ENCODE measurements at regions not wholly inside any gene's neighbourhood (a gene's known extent, or its start where the extent isn't known, plus 50 kb on each side); places are given as distances from the start of the nearest gene placed in this dataset.
A peak's percentile ranks its signal among the peaks of the same experiment; 100 is the strongest.

DNA sequence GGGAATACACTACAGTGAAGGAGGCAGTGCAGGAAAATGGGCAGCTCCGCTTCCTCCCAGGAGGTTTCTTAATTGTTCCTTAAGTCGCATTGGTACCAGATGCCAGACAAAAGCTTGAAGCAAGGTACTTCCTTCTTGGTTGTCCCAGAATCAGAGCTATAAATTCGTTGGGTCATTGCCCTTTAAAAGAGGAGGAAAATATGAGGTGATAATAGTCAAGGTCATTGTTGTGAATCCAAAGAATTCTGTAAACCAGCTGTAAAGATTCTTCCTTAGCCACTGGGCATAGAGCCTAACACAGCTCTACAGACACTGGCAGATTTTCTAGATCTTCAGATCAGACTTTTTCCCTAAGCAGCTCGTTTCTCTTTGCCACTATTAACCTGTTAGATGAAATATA, 444.1 kb upstream of the TLE4 start:
- no peak overlapping the region for H3K27ac ChIP-seq (ENCODE audit: low read length, poor library complexity, severe bottlenecking)
- H3K4me3 ChIP-seq (ENCODE audit: insufficient read depth in 1 of 2, low read depth in 1 of 2, low read length in 2 of 2) = no peak overlapping the region
- H3K4ac ChIP-seq (ENCODE audit: low read depth in 1 of 2, low read length in 2 of 2) = no peak overlapping the region
- H3K14ac ChIP-seq (ENCODE audit: low read length in 2 of 2) = no peak overlapping the region
- H3K27me3 ChIP-seq (ENCODE audit: control insufficient read depth in 1 of 2, insufficient read depth in 1 of 2, low read length in 2 of 2) = peaks cover 3 to 6% of the 10 kb centered on the region in 2 experiments
- H3K9me3 ChIP-seq (ENCODE audit: control insufficient read depth, low read length) = no peaks in the 10 kb centered on the region
- no peak overlapping the region for H2AFZ ChIP-seq (ENCODE audit: low read depth, low read length)
- H3K23ac ChIP-seq (ENCODE audit: low read length in 2 of 2) = no peak overlapping the region
- H2AK5ac ChIP-seq (ENCODE audit: low read length, severe bottlenecking) = no peak overlapping the region
- no peak overlapping the region for H2BK15ac ChIP-seq (ENCODE audit: low read depth, poor library complexity, severe bottlenecking)
- no peaks in the 10 kb centered on the region for H3K36me3 ChIP-seq (ENCODE audit: control insufficient read depth in 1 of 2, insufficient read depth in 2 of 2, low read depth in 1 of 2, low read length in 2 of 2)
- H3K4me1 ChIP-seq (ENCODE audit: control insufficient read depth, insufficient read depth, low read depth, low read length) = no peaks in the 10 kb centered on the region
- H3K79me1 ChIP-seq (replicated peaks; ENCODE audit: low read length, poor library complexity, severe bottlenecking) = no peaks in the 10 kb centered on the region
- no peak overlapping the region for H3K9ac ChIP-seq (ENCODE audit: low read length)
- H2BK120ac ChIP-seq (ENCODE audit: low read depth, low read length) = no peak overlapping the region
- no peak overlapping the region for H3K18ac ChIP-seq (ENCODE audit: low read depth in 1 of 2, low read length in 2 of 2)
- no peak overlapping the region for H4K91ac ChIP-seq (ENCODE audit: low read length)
- H4K8ac ChIP-seq (ENCODE audit: low read length) = no peak overlapping the region
- H2BK5ac ChIP-seq (ENCODE audit: low read depth, low read length, poor library complexity, severe bottlenecking) = no peak overlapping the region
- 77% methylated on average over 3 of the region's 4 CpGs for WGBS
- no peak overlapping the region for H3K4me2 ChIP-seq (ENCODE audit: low read length, poor library complexity, severe bottlenecking)
- no peak for DNase-seq
- no peak overlapping the region for H2BK12ac ChIP-seq (ENCODE audit: low read length in 2 of 2)

- no peaks in the 10 kb centered on the region for H3K4me1 ChIP-seq (ENCODE audit: control insufficient read depth, insufficient read depth, low read depth, low read length)
- H3K4ac ChIP-seq (ENCODE audit: low read depth in 1 of 2, low read length in 2 of 2) = no peak overlapping the region
- H2BK5ac ChIP-seq (ENCODE audit: low read depth, low read length, poor library complexity, severe bottlenecking) = no peak overlapping the region
- 29% methylated on average over 4 of the region's 8 CpGs for WGBS
- no peaks in the 10 kb centered on the region for H3K79me1 ChIP-seq (replicated peaks; ENCODE audit: low read length, poor library complexity, severe bottlenecking)
- no peak overlapping the region for H4K8ac ChIP-seq (ENCODE audit: low read length)
- H3K9me3 ChIP-seq (ENCODE audit: control insufficient read depth, low read length) = no peaks in the 10 kb centered on the region
- peaks cover 3 to 6% of the 10 kb centered on the region in 2 experiments for H3K27me3 ChIP-seq (ENCODE audit: control insufficient read depth in 1 of 2, insufficient read depth in 1 of 2, low read length in 2 of 2)
- H3K4me3 ChIP-seq (ENCODE audit: insufficient read depth in 1 of 2, low read depth in 1 of 2, low read length in 2 of 2) = no peak overlapping the region
- H4K91ac ChIP-seq (ENCODE audit: low read length) = no peak overlapping the region
- H2AFZ ChIP-seq (ENCODE audit: low read depth, low read length) = no peak overlapping the region
- H2AK5ac ChIP-seq (ENCODE audit: low read length, severe bottlenecking) = no peak overlapping the region
- H3K14ac ChIP-seq (ENCODE audit: low read length in 2 of 2) = no peak overlapping the region
- DNase-seq = peak; percentile 53
- no peak overlapping the region for H3K9ac ChIP-seq (ENCODE audit: low read length)
- H2BK15ac ChIP-seq (ENCODE audit: low read depth, poor library complexity, severe bottlenecking) = no peak overlapping the region
- H3K23ac ChIP-seq (ENCODE audit: low read length in 2 of 2) = no peak overlapping the region
- H3K36me3 ChIP-seq (ENCODE audit: control insufficient read depth in 1 of 2, insufficient read depth in 2 of 2, low read depth in 1 of 2, low read length in 2 of 2) = no peaks in the 10 kb centered on the region
- no peak overlapping the region for H2BK120ac ChIP-seq (ENCODE audit: low read depth, low read length)
- no peak overlapping the region for H3K18ac ChIP-seq (ENCODE audit: low read depth in 1 of 2, low read length in 2 of 2)
- no peak overlapping the region for H3K4me2 ChIP-seq (ENCODE audit: low read length, poor library complexity, severe bottlenecking)
- H2BK12ac ChIP-seq (ENCODE audit: low read length in 2 of 2) = no peak overlapping the region
- no peak overlapping the region for H3K27ac ChIP-seq (ENCODE audit: low read length, poor library complexity, severe bottlenecking)
Observed at GRCh38 chr9:79129865-79130480, 441.8 kb upstream of the TLE4 start.

- no peak overlapping the region for H3K23ac ChIP-seq (ENCODE audit: low read length in 2 of 2)
- H2BK15ac ChIP-seq (ENCODE audit: low read depth, poor library complexity, severe bottlenecking) = no peak overlapping the region
- H2BK12ac ChIP-seq (ENCODE audit: low read length in 2 of 2) = no peak overlapping the region
- no peak overlapping the region for H2AFZ ChIP-seq (ENCODE audit: low read depth, low read length)
- H3K27me3 ChIP-seq (ENCODE audit: control insufficient read depth in 1 of 2, insufficient read depth in 1 of 2, low read length in 2 of 2) = peaks cover 3 to 6% of the 10 kb centered on the region in 2 experiments
- H2BK120ac ChIP-seq (ENCODE audit: low read depth, low read length) = no peak overlapping the region
- H3K4me2 ChIP-seq (ENCODE audit: low read length, poor library complexity, severe bottlenecking) = no peak overlapping the region
- DNase-seq = no peak
- H3K27ac ChIP-seq (ENCODE audit: low read length, poor library complexity, severe bottlenecking) = no peak overlapping the region
- H3K9ac ChIP-seq (ENCODE audit: low read length) = no peak overlapping the region
- H3K9me3 ChIP-seq (ENCODE audit: control insufficient read depth, low read length) = no peaks in the 10 kb centered on the region
- no peak overlapping the region for H2BK5ac ChIP-seq (ENCODE audit: low read depth, low read length, poor library complexity, severe bottlenecking)
- no peak overlapping the region for H2AK5ac ChIP-seq (ENCODE audit: low read length, severe bottlenecking)
- no peak overlapping the region for H4K8ac ChIP-seq (ENCODE audit: low read length)
- no peaks in the 10 kb centered on the region for H3K79me1 ChIP-seq (replicated peaks; ENCODE audit: low read length, poor library complexity, severe bottlenecking)
- H3K36me3 ChIP-seq (ENCODE audit: control insufficient read depth in 1 of 2, insufficient read depth in 2 of 2, low read depth in 1 of 2, low read length in 2 of 2) = no peaks in the 10 kb centered on the region
- no peak overlapping the region for H3K4me3 ChIP-seq (ENCODE audit: insufficient read depth in 1 of 2, low read depth in 1 of 2, low read length in 2 of 2)
- H4K91ac ChIP-seq (ENCODE audit: low read length) = no peak overlapping the region
- H3K4ac ChIP-seq (ENCODE audit: low read depth in 1 of 2, low read length in 2 of 2) = no peak overlapping the region
- H3K14ac ChIP-seq (ENCODE audit: low read length in 2 of 2) = no peak overlapping the region
- no peak overlapping the region for H3K18ac ChIP-seq (ENCODE audit: low read depth in 1 of 2, low read length in 2 of 2)
- H3K4me1 ChIP-seq (ENCODE audit: control insufficient read depth, insufficient read depth, low read depth, low read length) = no peaks in the 10 kb centered on the region
- 85% methylated on average over 2 of the region's 2 CpGs for WGBS
Observed at GRCh38 chr9:79131246-79131774, 440.5 kb upstream of the TLE4 start.

DNA sequence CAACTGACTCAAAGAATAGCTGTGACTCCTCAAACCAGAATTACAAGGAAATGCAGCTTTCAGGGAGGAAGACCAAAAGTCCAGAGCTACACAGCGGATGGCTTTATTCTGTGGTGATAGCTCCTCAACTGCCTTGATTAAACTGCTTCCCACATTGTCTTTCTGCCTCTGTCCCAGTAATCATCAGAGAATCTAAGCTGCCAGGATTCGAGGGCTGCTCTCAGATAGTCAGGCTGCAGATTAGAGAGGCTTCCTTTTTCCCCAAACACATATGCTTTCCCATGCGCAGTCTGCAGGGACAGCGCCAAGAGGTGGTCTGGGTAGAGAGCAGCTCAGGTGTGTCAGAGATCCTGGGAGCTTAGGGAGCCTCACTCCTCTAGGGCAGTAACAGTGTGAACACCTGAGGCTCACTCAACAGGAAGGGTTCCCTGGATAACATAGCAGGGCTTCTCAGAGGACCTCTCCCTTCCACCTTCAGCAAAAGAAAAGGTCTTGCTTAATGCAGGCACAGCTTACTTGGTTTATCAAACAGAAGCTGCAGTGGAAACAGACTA, 439.9 kb upstream of the TLE4 start:
- no peak overlapping the region for H3K23ac ChIP-seq (ENCODE audit: low read length in 2 of 2)
- H3K27me3 ChIP-seq (ENCODE audit: control insufficient read depth in 1 of 2, insufficient read depth in 1 of 2, low read length in 2 of 2) = peaks cover 3 to 6% of the 10 kb centered on the region in 2 experiments
- no peak overlapping the region for H2BK15ac ChIP-seq (ENCODE audit: low read depth, poor library complexity, severe bottlenecking)
- H3K79me1 ChIP-seq (replicated peaks; ENCODE audit: low read length, poor library complexity, severe bottlenecking) = no peaks in the 10 kb centered on the region
- DNase-seq = no peak
- no peaks in the 10 kb centered on the region for H3K36me3 ChIP-seq (ENCODE audit: control insufficient read depth in 1 of 2, insufficient read depth in 2 of 2, low read depth in 1 of 2, low read length in 2 of 2)
- no peak overlapping the region for H4K8ac ChIP-seq (ENCODE audit: low read length)
- H2AK5ac ChIP-seq (ENCODE audit: low read length, severe bottlenecking) = no peak overlapping the region
- 85% methylated on average over 4 of the region's 4 CpGs for WGBS
- no peak overlapping the region for H3K14ac ChIP-seq (ENCODE audit: low read length in 2 of 2)
- no peak overlapping the region for H3K27ac ChIP-seq (ENCODE audit: low read length, poor library complexity, severe bottlenecking)
- H3K9me3 ChIP-seq (ENCODE audit: control insufficient read depth, low read length) = no peaks in the 10 kb centered on the region
- peak overlapping the region; percentile 40 for H4K91ac ChIP-seq (ENCODE audit: low read length)
- no peak overlapping the region for H3K9ac ChIP-seq (ENCODE audit: low read length)
- no peak overlapping the region for H3K4me3 ChIP-seq (ENCODE audit: insufficient read depth in 1 of 2, low read depth in 1 of 2, low read length in 2 of 2)
- H3K4me1 ChIP-seq (ENCODE audit: control insufficient read depth, insufficient read depth, low read depth, low read length) = no peaks in the 10 kb centered on the region
- no peak overlapping the region for H2BK5ac ChIP-seq (ENCODE audit: low read depth, low read length, poor library complexity, severe bottlenecking)
- no peak overlapping the region for H2BK120ac ChIP-seq (ENCODE audit: low read depth, low read length)
- H3K4ac ChIP-seq (ENCODE audit: low read depth in 1 of 2, low read length in 2 of 2) = no peak overlapping the region
- H2AFZ ChIP-seq (ENCODE audit: low read depth, low read length) = no peak overlapping the region
- H3K4me2 ChIP-seq (ENCODE audit: low read length, poor library complexity, severe bottlenecking) = no peak overlapping the region
- no peak overlapping the region for H2BK12ac ChIP-seq (ENCODE audit: low read length in 2 of 2)
- H3K18ac ChIP-seq (ENCODE audit: low read depth in 1 of 2, low read length in 2 of 2) = no peak overlapping the region
